ENCODE measurements at regions not wholly inside any gene's neighbourhood (a gene's known extent, or its start where the extent isn't known, plus 50 kb on each side); places are given as distances from the start of the nearest gene placed in this dataset.

DNA sequence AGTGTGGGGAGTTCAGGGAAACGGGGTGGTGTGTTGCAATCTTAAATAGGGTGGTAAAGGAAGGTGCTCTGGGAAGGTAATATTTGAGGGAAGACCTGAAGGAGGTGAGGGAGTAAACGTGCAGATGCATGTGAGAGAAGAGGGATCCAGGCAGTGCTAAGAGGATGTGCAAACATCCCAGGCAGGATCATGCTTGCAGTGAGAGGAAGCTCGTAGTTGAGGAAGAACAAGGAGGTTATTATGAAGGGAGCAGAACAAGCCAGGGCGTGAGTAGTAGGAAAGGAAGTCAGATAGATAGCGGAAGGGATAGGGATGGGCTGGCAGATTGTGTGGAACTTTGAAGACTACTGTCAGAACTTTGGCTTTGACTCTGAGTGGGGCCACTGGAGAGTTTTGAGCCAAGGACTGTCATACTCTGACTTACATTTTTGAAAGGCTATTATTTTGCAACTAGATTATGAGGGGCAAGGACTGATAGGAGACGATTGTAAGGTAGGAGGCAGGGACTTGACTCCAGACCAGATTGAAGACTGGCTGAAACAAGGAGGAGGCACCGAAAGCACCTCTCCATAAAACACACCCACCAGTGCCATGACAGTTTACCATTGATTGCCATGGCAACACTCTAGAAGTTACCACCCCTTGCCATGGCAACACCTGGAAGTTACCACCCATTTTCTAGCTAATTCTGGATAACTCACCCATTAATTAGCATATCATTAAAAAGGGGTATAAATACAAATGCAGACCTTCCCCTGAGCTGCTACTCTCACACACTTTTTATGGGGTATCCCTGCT, 67.0 kb downstream of the XCL2 start:
- TF ChIP-seq, protein P1, sequence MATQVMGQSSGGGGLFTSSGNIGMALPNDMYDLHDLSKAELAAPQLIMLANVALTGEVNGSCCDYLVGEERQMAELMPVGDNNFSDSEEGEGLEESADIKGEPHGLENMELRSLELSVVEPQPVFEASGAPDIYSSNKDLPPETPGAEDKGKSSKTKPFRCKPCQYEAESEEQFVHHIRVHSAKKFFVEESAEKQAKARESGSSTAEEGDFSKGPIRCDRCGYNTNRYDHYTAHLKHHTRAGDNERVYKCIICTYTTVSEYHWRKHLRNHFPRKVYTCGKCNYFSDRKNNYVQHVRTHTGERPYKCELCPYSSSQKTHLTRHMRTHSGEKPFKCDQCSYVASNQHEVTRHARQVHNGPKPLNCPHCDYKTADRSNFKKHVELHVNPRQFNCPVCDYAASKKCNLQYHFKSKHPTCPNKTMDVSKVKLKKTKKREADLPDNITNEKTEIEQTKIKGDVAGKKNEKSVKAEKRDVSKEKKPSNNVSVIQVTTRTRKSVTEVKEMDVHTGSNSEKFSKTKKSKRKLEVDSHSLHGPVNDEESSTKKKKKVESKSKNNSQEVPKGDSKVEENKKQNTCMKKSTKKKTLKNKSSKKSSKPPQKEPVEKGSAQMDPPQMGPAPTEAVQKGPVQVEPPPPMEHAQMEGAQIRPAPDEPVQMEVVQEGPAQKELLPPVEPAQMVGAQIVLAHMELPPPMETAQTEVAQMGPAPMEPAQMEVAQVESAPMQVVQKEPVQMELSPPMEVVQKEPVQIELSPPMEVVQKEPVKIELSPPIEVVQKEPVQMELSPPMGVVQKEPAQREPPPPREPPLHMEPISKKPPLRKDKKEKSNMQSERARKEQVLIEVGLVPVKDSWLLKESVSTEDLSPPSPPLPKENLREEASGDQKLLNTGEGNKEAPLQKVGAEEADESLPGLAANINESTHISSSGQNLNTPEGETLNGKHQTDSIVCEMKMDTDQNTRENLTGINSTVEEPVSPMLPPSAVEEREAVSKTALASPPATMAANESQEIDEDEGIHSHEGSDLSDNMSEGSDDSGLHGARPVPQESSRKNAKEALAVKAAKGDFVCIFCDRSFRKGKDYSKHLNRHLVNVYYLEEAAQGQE (IDR thresholded peaks at IDR 0.05; ENCODE audit: low read depth): no peak
- no peak for TF ChIP-seq EP300 (IDR thresholded peaks at IDR 0.05; ENCODE audit: borderline replicate concordance)
- TF ChIP-seq ZBTB7A (IDR thresholded peaks at IDR 0.05; ENCODE audit: low read depth): no peak
- TF ChIP-seq TEAD4 (IDR thresholded peaks at IDR 0.05): no peak

- TF ChIP-seq TEAD4 (IDR thresholded peaks at IDR 0.05) (no peak), EGR1 (IDR thresholded peaks at IDR 0.05) (no peak), TCF12 (IDR thresholded peaks at IDR 0.05; ENCODE audit: low read depth) (no peak), MAX (IDR thresholded peaks at IDR 0.05) (no peak), NFIC (IDR thresholded peaks at IDR 0.05) (no peak), FOXM1 (IDR thresholded peaks at IDR 0.05; ENCODE audit: borderline replicate concordance, low read depth) (no peak), ZBTB7A (IDR thresholded peaks at IDR 0.05; ENCODE audit: low read depth) (no peak), YY1 (IDR thresholded peaks at IDR 0.05; ENCODE audit: low read depth) (no peak), EP300 (IDR thresholded peaks at IDR 0.05; ENCODE audit: borderline replicate concordance) (no peak), CREB1 (IDR thresholded peaks at IDR 0.05; ENCODE audit: low read depth) (no peak), RAD21 (IDR thresholded peaks at IDR 0.05; ENCODE audit: low read depth) (no peak), CEBPB (IDR thresholded peaks at IDR 0.05) (no peak), TAF1 (IDR thresholded peaks at IDR 0.05; ENCODE audit: low read depth) (no peak)
- TF ChIP-seq, protein P2, sequence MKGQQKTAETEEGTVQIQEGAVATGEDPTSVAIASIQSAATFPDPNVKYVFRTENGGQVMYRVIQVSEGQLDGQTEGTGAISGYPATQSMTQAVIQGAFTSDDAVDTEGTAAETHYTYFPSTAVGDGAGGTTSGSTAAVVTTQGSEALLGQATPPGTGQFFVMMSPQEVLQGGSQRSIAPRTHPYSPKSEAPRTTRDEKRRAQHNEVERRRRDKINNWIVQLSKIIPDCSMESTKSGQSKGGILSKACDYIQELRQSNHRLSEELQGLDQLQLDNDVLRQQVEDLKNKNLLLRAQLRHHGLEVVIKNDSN (IDR thresholded peaks at IDR 0.05): no peak
- TF ChIP-seq, protein P1 (IDR thresholded peaks at IDR 0.05; ENCODE audit: low read depth): no peak
Measured at GRCh38 chr1:168474322-168474721, 69.5 kb downstream of the XCL2 start.

DNA sequence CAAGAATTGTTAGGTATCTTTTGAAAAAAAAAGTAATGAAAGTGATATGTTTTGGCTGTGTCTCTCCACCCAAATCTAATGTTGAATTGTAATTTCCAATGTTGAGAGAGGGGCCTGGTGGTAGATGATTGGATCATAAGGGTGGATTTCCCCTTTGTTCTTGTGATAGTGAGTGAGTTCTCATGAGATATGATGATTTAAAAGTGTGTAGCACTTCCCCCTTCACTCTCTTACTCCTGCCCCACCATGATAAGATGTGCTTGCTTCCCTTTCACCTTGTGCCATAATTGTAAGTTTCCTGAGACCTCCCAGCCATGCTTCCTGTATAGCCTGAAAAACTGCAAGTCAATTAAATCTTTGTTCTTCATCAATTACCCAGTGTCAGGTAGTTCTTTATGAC, 70.7 kb downstream of the XCL2 start:
- TF ChIP-seq ZBTB7A (IDR thresholded peaks at IDR 0.05; ENCODE audit: low read depth) (no peak), TCF12 (IDR thresholded peaks at IDR 0.05; ENCODE audit: low read depth) (no peak), MAX (IDR thresholded peaks at IDR 0.05) (no peak), CREB1 (IDR thresholded peaks at IDR 0.05; ENCODE audit: low read depth) (no peak), TAF1 (IDR thresholded peaks at IDR 0.05; ENCODE audit: low read depth) (no peak), EP300 (IDR thresholded peaks at IDR 0.05; ENCODE audit: borderline replicate concordance) (no peak), RAD21 (IDR thresholded peaks at IDR 0.05; ENCODE audit: low read depth) (no peak), NFIC (IDR thresholded peaks at IDR 0.05) (no peak), TEAD4 (IDR thresholded peaks at IDR 0.05) (no peak), YY1 (IDR thresholded peaks at IDR 0.05; ENCODE audit: low read depth) (no peak), CEBPB (IDR thresholded peaks at IDR 0.05) (no peak), FOXM1 (IDR thresholded peaks at IDR 0.05; ENCODE audit: borderline replicate concordance, low read depth) (no peak), EGR1 (IDR thresholded peaks at IDR 0.05) (no peak)
- TF ChIP-seq, protein P1 (IDR thresholded peaks at IDR 0.05; ENCODE audit: low read depth): no peak
- TF ChIP-seq, protein P2 (IDR thresholded peaks at IDR 0.05): no peak

- no peak for TF ChIP-seq FOXM1 (IDR thresholded peaks at IDR 0.05; ENCODE audit: borderline replicate concordance, low read depth)
- no peak for TF ChIP-seq ZBTB7A (IDR thresholded peaks at IDR 0.05; ENCODE audit: low read depth)
- TF ChIP-seq, protein P2 (IDR thresholded peaks at IDR 0.05): no peak
- TF ChIP-seq EP300 (IDR thresholded peaks at IDR 0.05; ENCODE audit: borderline replicate concordance): no peak
- no peak for TF ChIP-seq EGR1 (IDR thresholded peaks at IDR 0.05)
- TF ChIP-seq MAX (IDR thresholded peaks at IDR 0.05): no peak
- no peak for TF ChIP-seq TAF1 (IDR thresholded peaks at IDR 0.05; ENCODE audit: low read depth)
- TF ChIP-seq, protein P1 (IDR thresholded peaks at IDR 0.05; ENCODE audit: low read depth): no peak
- TF ChIP-seq TEAD4 (IDR thresholded peaks at IDR 0.05): no peak
- TF ChIP-seq CREB1 (IDR thresholded peaks at IDR 0.05; ENCODE audit: low read depth): no peak
Measured at GRCh38 chr1:168472223-168472622, 71.6 kb downstream of the XCL2 start.
